Smooth muscle cell (in vitro differentiated cells): ENCODE measurements at regions not wholly inside any gene's neighbourhood (a gene's known extent, or its start where the extent isn't known, plus 50 kb on each side); places are given as distances from the start of the nearest gene placed in this dataset.

Source experiments
- DNase-seq: peaks from one replicate; lab custom pipeline; 2025; ENCODE audit not compliant: unreplicated experiment; lab: John Stamatoyannopoulos, UW
- H2AFZ ChIP-seq: fragments of 200-600 bp; sonication (generic); 2 replicates; pipeline ENCODE4 v1.6.0; 2016; ENCODE audit warnings: antibody characterized with exemption, low read depth, mild to moderate bottlenecking
- H3F3A ChIP-seq: fragments of 200-600 bp; sonication (generic); 2 replicates; pipeline ENCODE4 v1.6.0; 2017; ENCODE audit warnings: antibody characterized with exemption, low read depth
- H3K27ac ChIP-seq: fragments of 200-600 bp; sonication (generic); 2 replicates; pipeline ENCODE4 v1.5.1; 2016; ENCODE audit warnings: low read depth, mild to moderate bottlenecking
- H3K27me3 ChIP-seq: fragments of 200-600 bp; sonication (generic); 2 replicates; pipeline ENCODE4 v1.6.1; 2016; ENCODE audit warnings: low read depth, mild to moderate bottlenecking
- H3K36me3 ChIP-seq: fragments of 200-600 bp; sonication (generic); 2 replicates; pipeline ENCODE4 v1.5.1; 2016; ENCODE audit warnings: low read depth
- H3K4me1 ChIP-seq: fragments of 200-600 bp; sonication (generic); 2 replicates; pipeline ENCODE4 v1.5.1; 2016; ENCODE audit warnings: low read depth
- H3K4me2 ChIP-seq: fragments of 200-600 bp; sonication (generic); 2 replicates; pipeline ENCODE4 v1.6.0; 2016; ENCODE audit warnings: mild to moderate bottlenecking
- H3K4me3 ChIP-seq: fragments of 200-600 bp; sonication (generic); 2 replicates; pipeline ENCODE4 v1.5.1; 2016; ENCODE audit warnings: mild to moderate bottlenecking
- H3K79me2 ChIP-seq: fragments of 200-600 bp; sonication (generic); 2 replicates; pipeline ENCODE4 v1.6.0; 2016; ENCODE audit warnings: low read depth, mild to moderate bottlenecking
- H3K9ac ChIP-seq: fragments of 200-600 bp; sonication (generic); 2 replicates; pipeline ENCODE4 v1.6.0; 2016; ENCODE audit warnings: low read depth
- H3K9me3 ChIP-seq: fragments of 200-600 bp; sonication (generic); replicated peaks from 2 replicates; pipeline ENCODE4 v1.5.1; 2016; ENCODE audit warnings: low read depth
- H4K20me1 ChIP-seq: fragments of 200-600 bp; sonication (generic); 2 replicates; pipeline ENCODE4 v1.6.0; 2016; ENCODE audit warnings: low read depth
- CTCF ChIP-seq: fragments of 200-600 bp; sonication (generic); IDR thresholded peaks from 2 replicates; pipeline ENCODE4 v1.5.1; 2017; ENCODE audit warnings: borderline replicate concordance, mild to moderate bottlenecking, antibody characterized with exemption; ENCODE audit not compliant: insufficient read depth, poor library complexity, severe bottlenecking
- WGBS: methylation state at CpG from one replicate; pipeline ENCODE4 v1.1.7; 2016; ENCODE audit warnings: low lambda C conversion rate; 5-methylcytosine and 5-hydroxymethylcytosine counted together

- 88% methylated on average over 1 of the region's 1 CpG for WGBS
- Histone ChIP-seq H3K4me3 (no peak overlapping the region), H2AFZ (no peak overlapping the region), H3F3A (no peaks in the 10 kb centered on the region), H3K9me3 (no peaks in the 10 kb centered on the region), H3K36me3 (no peaks in the 10 kb centered on the region), H3K79me2 (no peaks in the 10 kb centered on the region), H3K27me3 (no peaks in the 10 kb centered on the region), H4K20me1 (no peaks in the 10 kb centered on the region), H3K4me1 (no peaks in the 10 kb centered on the region), H3K27ac (no peak overlapping the region), H3K4me2 (no peak overlapping the region), H3K9ac (no peak overlapping the region)
- TF ChIP-seq CTCF, result no peak
- DNase-seq, result no peak
Observed at GRCh38 chr4:35164063-35164462, 1080.3 kb downstream of the ARAP2 start.

GRCh38 chr4:35166466-35166865 is 1077.8 kb downstream of the ARAP2 start:
- WGBS, result 89% methylated on average over 5 of the region's 5 CpGs

GRCh38 chr4:35167385-35167784 is 1076.9 kb downstream of the ARAP2 start:
- DNase-seq, result no peak
- H3K27me3 ChIP-seq, result no peaks in the 10 kb centered on the region
- H4K20me1 ChIP-seq, result no peaks in the 10 kb centered on the region
- WGBS, result 48% methylated on average over 2 of the region's 2 CpGs
- no peak overlapping the region for H3K9ac ChIP-seq
- TF ChIP-seq CTCF, result no peak
- no peaks in the 10 kb centered on the region for H3K4me1 ChIP-seq
- H3K79me2 ChIP-seq, result no peaks in the 10 kb centered on the region
- H3K36me3 ChIP-seq, result no peaks in the 10 kb centered on the region
- no peak overlapping the region for H2AFZ ChIP-seq
- H3K9me3 ChIP-seq, result no peaks in the 10 kb centered on the region
- no peak overlapping the region for H3K4me3 ChIP-seq
- no peaks in the 10 kb centered on the region for H3F3A ChIP-seq
- no peak overlapping the region for H3K27ac ChIP-seq
- no peak overlapping the region for H3K4me2 ChIP-seq

More at GRCh38 chr4:35166466-35166865, 1077.8 kb downstream of the ARAP2 start:
- no peak for DNase-seq
- Histone ChIP-seq H3K9me3 (no peaks in the 10 kb centered on the region), H4K20me1 (no peaks in the 10 kb centered on the region), H3K27ac (no peak overlapping the region), H3K9ac (no peak overlapping the region), H3K4me2 (no peak overlapping the region), H3K4me1 (no peaks in the 10 kb centered on the region), H3F3A (no peaks in the 10 kb centered on the region), H3K27me3 (no peaks in the 10 kb centered on the region), H2AFZ (no peak overlapping the region), H3K79me2 (no peaks in the 10 kb centered on the region), H3K36me3 (no peaks in the 10 kb centered on the region), H3K4me3 (no peak overlapping the region)
- no peak for TF ChIP-seq CTCF

GRCh38 chr4:35175487-35175886 is 1068.8 kb downstream of the ARAP2 start:
- H3K27me3 ChIP-seq, result no peaks in the 10 kb centered on the region
- DNase-seq, result no peak
- 81% methylated on average over 4 of the region's 4 CpGs for WGBS
- no peak overlapping the region for H3K9ac ChIP-seq
- H3K36me3 ChIP-seq, result no peaks in the 10 kb centered on the region
- no peaks in the 10 kb centered on the region for H4K20me1 ChIP-seq
- no peaks in the 10 kb centered on the region for H3F3A ChIP-seq
- no peak for TF ChIP-seq CTCF
- no peaks in the 10 kb centered on the region for H3K79me2 ChIP-seq
- no peak overlapping the region for H3K4me2 ChIP-seq
- no peak overlapping the region for H3K27ac ChIP-seq
- no peak overlapping the region for H2AFZ ChIP-seq
- no peak overlapping the region for H3K4me3 ChIP-seq
- no peaks in the 10 kb centered on the region for H3K9me3 ChIP-seq
- no peaks in the 10 kb centered on the region for H3K4me1 ChIP-seq
